HEK293T (cell line): ENCODE measurements at regions not wholly inside any gene's neighbourhood (a gene's known extent, or its start where the extent isn't known, plus 50 kb on each side); places are given as distances from the start of the nearest gene placed in this dataset.

Source experiments
- CTCF ChIA-PET: fragments of 350-600 bp; formaldehyde crosslinking; extraction: SDS; loops from one replicate; lab custom pipeline; 2021; ENCODE audit warnings: antibody characterized with exemption, inconsistent platforms; lab: Yijun Ruan, JAX
- POLR2A ChIA-PET: fragments of 350-600 bp; formaldehyde crosslinking; extraction: SDS; loops from one replicate; lab custom pipeline; 2020; ENCODE audit warnings: antibody characterized with exemption, inconsistent platforms; lab: Yijun Ruan, JAX
- DNase-seq: peaks from one replicate; pipeline ENCODE4 v3.0.0; 2012; ENCODE audit warnings: mixed read lengths; ENCODE audit errors: extremely low spot score
- ARNT ChIP-seq: fragments of 450-650 bp; IDR thresholded peaks from 2 replicates; pipeline ENCODE4 v1.6.1; 2017; ENCODE audit warnings: mild to moderate bottlenecking
- BHLHE40 ChIP-seq: fragments of 450-650 bp; IDR thresholded peaks from 2 replicates; pipeline ENCODE4 v1.6.1; 2016; ENCODE audit warnings: mild to moderate bottlenecking, moderate library complexity, borderline replicate concordance
- CTBP1 ChIP-seq: fragments of 450-650 bp; IDR thresholded peaks from 2 replicates; pipeline ENCODE4 v1.6.1; 2016; ENCODE audit warnings: borderline replicate concordance
- ELF4 ChIP-seq: fragments of 450-650 bp; IDR thresholded peaks from 2 replicates; pipeline ENCODE4 v1.6.1; 2017; ENCODE audit warnings: antibody characterized with exemption
- FOXA1 ChIP-seq: fragments of 450-650 bp; IDR thresholded peaks from 2 replicates; pipeline ENCODE4 v1.6.1; 2016; ENCODE audit warnings: mild to moderate bottlenecking
- FOXK2 ChIP-seq: fragments of 450-650 bp; IDR thresholded peaks from 2 replicates; pipeline ENCODE4 v1.6.1; 2016; ENCODE audit warnings: mild to moderate bottlenecking
- FOXM1 ChIP-seq: fragments of 450-650 bp; IDR thresholded peaks from 2 replicates; pipeline ENCODE4 v1.6.1; 2017; ENCODE audit warnings: mild to moderate bottlenecking, borderline replicate concordance
- HDGF ChIP-seq: fragments of 450-650 bp; IDR thresholded peaks from 2 replicates; pipeline ENCODE4 v1.6.1; 2017; ENCODE audit warnings: antibody characterized with exemption, borderline replicate concordance
- L3MBTL2 ChIP-seq: fragments of 450-650 bp; conservative IDR thresholded peaks from 2 replicates; pipeline ENCODE4 v1.6.1; 2016; ENCODE audit warnings: mild to moderate bottlenecking
- LEF1 ChIP-seq: fragments of 450-650 bp; IDR thresholded peaks from 2 replicates; pipeline ENCODE4 v1.6.1; 2017; ENCODE audit warnings: mild to moderate bottlenecking, borderline replicate concordance
- NFRKB ChIP-seq: fragments of 450-650 bp; IDR thresholded peaks from 2 replicates; pipeline ENCODE4 v1.6.1; 2016; ENCODE audit warnings: mild to moderate bottlenecking, moderate library complexity
- PKNOX1 ChIP-seq: fragments of 450-650 bp; IDR thresholded peaks from 2 replicates; pipeline ENCODE4 v1.6.1; 2016
- SP1 ChIP-seq: fragments of 450-650 bp; IDR thresholded peaks from 2 replicates; pipeline ENCODE4 v1.6.1; 2017
- SUZ12 ChIP-seq: fragments of 450-650 bp; IDR thresholded peaks from 2 replicates; pipeline ENCODE4 v1.6.1; 2016; ENCODE audit warnings: mild to moderate bottlenecking
- TARDBP ChIP-seq: fragments of 450-650 bp; IDR thresholded peaks from 2 replicates; pipeline ENCODE4 v1.6.1; 2016
- ZNF384 ChIP-seq: fragments of 450-650 bp; IDR thresholded peaks from 2 replicates; pipeline ENCODE4 v1.6.1; 2016

DNA sequence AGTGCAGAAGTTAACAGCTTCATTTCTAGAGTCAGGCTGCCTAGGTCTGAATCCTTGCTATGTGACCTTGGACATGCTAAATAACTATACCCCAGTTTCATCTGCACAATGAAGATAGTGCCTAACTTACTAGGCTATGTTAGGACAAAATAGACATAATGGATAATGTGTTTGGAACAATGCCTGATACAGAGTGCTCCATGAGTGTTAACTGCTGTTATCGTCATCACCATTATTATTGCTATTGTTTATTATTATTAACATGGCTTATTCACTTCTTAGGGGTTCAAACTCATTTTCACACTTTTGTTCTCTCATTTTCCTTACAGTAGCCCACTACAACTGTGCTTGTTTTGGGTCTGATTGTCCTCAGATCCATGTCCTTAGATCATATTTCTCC is 467.7 kb downstream of the SH2D1A start:
- DNase-seq, result no peak
- ChIA-PET CTCF (no interaction called here), POLR2A (no interaction called here)
- TF ChIP-seq HDGF, result no peak
- no peak for TF ChIP-seq SP1
- no peak for TF ChIP-seq BHLHE40
- no peak for TF ChIP-seq ZNF384
- no peak for TF ChIP-seq FOXM1
- no peak for TF ChIP-seq ARNT
- no peak for TF ChIP-seq SUZ12
- no peak for TF ChIP-seq NFRKB
- TF ChIP-seq TARDBP, result no peak
- no peak for TF ChIP-seq CTBP1
- TF ChIP-seq L3MBTL2, result no peak
- TF ChIP-seq LEF1, result no peak
- no peak for TF ChIP-seq FOXA1
- no peak for TF ChIP-seq PKNOX1
- TF ChIP-seq ELF4, result no peak
- no peak for TF ChIP-seq FOXK2

DNA sequence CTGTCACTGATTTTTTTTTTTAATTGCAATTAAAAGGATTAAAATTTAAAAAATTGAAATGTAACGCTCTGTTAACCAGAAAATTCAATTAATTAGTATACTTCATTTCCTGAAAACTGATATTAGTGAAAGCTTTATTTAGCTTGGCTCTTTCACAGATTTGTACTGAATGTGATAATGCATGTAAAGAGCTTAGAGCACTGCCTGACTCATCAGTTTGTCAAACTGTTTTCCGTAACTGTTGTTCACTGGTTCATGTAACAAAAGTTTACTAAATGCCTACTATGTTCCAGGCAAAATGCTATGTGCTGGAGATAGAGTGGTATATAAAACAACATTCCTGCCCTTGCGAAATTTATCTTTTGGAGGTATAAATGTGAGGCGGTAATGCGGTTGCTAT is 471.7 kb downstream of the SH2D1A start:
- CTCF ChIA-PET, result interaction anchor here (0.6 kb wide), 1 partner anchor 391 kb away, joined by 3 read pairs; no protein-coding TSS in a partner anchor
- TF ChIP-seq HDGF (no peak), LEF1 (no peak), SP1 (no peak), FOXM1 (no peak), FOXK2 (no peak), PKNOX1 (no peak), ELF4 (no peak), CTBP1 (no peak), SUZ12 (no peak), ARNT (no peak), TARDBP (no peak)
- no peak for DNase-seq
- POLR2A ChIA-PET, result no interaction called here

- CTCF ChIA-PET, result no interaction called here
- TF ChIP-seq PKNOX1 (no peak), ELF4 (no peak), SUZ12 (no peak), SP1 (no peak), FOXK2 (no peak), HDGF (no peak), NFRKB (no peak), ARNT (no peak), TARDBP (no peak), BHLHE40 (no peak), FOXM1 (no peak), LEF1 (no peak), FOXA1 (no peak), ZNF384 (no peak), L3MBTL2 (no peak), CTBP1 (no peak)
- DNase-seq, result no peak
- POLR2A ChIA-PET, result no interaction called here
These were observed 472.4 kb downstream of the SH2D1A start for GRCh38 chrX:124818764-124819163.

- ChIA-PET POLR2A (no interaction called here), CTCF (interaction anchor here (0.5 kb wide), 1 partner anchor 390 kb away, joined by 5 read pairs; no protein-coding TSS in a partner anchor)
- TF ChIP-seq TARDBP (no peak), LEF1 (no peak), L3MBTL2 (no peak), FOXK2 (no peak), SUZ12 (no peak), FOXA1 (no peak), HDGF (no peak), NFRKB (no peak), BHLHE40 (no peak), SP1 (no peak), FOXM1 (no peak), PKNOX1 (no peak)
- no peak for DNase-seq
These were observed 474.4 kb downstream of the SH2D1A start for GRCh38 chrX:124820738-124821137.

DNA sequence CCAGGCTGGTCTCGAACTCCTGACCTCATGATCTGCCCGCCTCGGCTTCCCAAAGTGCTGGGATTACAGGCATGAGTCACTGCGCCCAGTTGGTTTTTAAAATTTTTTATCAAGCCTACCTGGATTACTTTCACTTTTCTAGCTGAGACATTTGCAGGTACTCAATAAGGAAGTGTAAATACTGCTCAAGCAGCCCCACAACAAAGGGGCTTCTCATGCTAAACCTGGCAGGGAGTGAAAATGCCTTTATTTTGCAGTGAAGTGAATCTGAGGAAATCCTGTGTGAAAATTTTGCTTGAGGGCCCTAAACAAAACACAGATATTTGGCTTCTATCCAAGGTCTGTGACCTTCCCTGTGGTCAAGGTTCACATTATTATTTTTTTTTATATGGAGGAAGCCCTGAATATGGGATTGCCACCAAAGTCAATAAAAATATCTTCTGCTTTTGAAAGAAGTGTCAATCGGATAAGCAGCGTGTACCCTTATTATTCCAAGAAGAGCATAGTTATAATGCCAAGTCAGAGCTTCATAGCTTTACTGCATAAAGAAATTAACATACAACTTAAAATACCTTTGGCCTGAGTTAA is 481.0 kb downstream of the SH2D1A start:
- DNase-seq, result no peak
- ChIA-PET POLR2A (no interaction called here), CTCF (no interaction called here)
- TF ChIP-seq BHLHE40 (no peak), ELF4 (no peak), PKNOX1 (no peak), FOXA1 (no peak), LEF1 (no peak), L3MBTL2 (no peak), NFRKB (no peak), FOXK2 (no peak), SP1 (no peak), ZNF384 (no peak), HDGF (no peak), FOXM1 (no peak), SUZ12 (no peak), CTBP1 (no peak), ARNT (no peak), TARDBP (no peak)
